ENCODE measurements at regions not wholly inside any gene's neighbourhood (a gene's known extent, or its start where the extent isn't known, plus 50 kb on each side); places are given as distances from the start of the nearest gene placed in this dataset.
A peak's percentile ranks its signal among the peaks of the same experiment; 100 is the strongest.

DNA sequence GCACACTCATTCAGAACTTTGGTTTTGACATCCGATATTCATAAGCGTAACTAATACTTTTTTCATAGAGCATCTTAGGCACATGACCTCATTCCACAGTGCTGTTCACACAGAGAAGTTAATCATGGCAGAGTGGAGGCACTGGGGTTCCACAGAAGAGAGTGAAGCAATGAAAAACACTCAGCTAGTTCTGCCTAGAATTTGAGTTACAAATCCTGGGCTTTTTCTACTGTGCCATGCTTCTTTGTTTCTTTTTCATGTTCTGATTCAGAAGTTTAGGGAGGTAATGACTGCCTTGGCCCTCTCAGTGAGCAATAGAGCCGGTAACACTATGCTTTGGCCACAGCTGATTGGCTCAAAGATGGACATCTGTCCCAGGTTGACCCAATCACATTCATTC lies 176.1 kb upstream of the MITF start:
- Histone ChIP-seq H3K4me1 (peaks cover 14% of the 10 kb centered on the region), H3K27ac (no peak overlapping the region), H3K9me3 (no peaks in the 10 kb centered on the region), H3K4me3 (no peak overlapping the region), H3K27me3 (no peaks in the 10 kb centered on the region), H3K36me3 (no peaks in the 10 kb centered on the region)
- WGBS: 94% methylated on average over 3 of the region's 3 CpGs
- no peak for TF ChIP-seq POLR2AphosphoS5 (IDR thresholded peaks at IDR 0.05)
- TF ChIP-seq EP300 (IDR thresholded peaks at IDR 0.05): no peak
- TF ChIP-seq CTCF (IDR thresholded peaks at IDR 0.05): no peak
- no peak for TF ChIP-seq POLR2A (IDR thresholded peaks at IDR 0.05)
- DNase-seq (ENCODE audit: low spot score in 2 of 2): no peak

DNA sequence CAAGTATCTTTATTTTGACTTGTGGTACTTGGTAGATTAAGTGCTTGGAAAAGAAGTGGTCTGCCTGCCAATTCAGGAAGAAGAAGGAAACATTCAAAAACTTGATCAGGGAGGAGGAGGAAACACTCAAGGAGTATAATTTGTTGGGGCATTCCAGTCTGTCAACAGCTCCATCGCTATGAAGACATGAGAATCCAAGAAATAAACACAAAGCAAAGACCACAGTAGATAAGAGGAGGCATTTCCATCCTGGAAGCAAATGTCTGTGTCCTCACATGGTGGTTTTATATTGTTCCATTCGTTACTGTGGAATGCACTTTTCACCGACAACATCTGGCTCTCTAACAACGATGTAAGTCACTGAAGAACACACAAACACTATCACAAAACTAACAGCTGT lies 176.1 kb upstream of the FRMD4B start:
- TF ChIP-seq POLR2A (IDR thresholded peaks at IDR 0.05): no peak
- no peak for TF ChIP-seq CTCF (IDR thresholded peaks at IDR 0.05)
- TF ChIP-seq POLR2AphosphoS5 (IDR thresholded peaks at IDR 0.05): no peak
- no peak for TF ChIP-seq EP300 (IDR thresholded peaks at IDR 0.05)
- peaks cover 8% of the 10 kb centered on the region for H3K4me1 ChIP-seq
- DNase-seq (ENCODE audit: low spot score in 2 of 2): no peak
- no peaks in the 10 kb centered on the region for H3K9me3 ChIP-seq
- no peak overlapping the region for H3K27ac ChIP-seq
- 44% methylated on average over 4 of the region's 4 CpGs for WGBS
- H3K36me3 ChIP-seq: no peaks in the 10 kb centered on the region
- no peak overlapping the region for H3K4me3 ChIP-seq
- H3K27me3 ChIP-seq: no peaks in the 10 kb centered on the region

- Histone ChIP-seq H3K4me1 (peaks cover 8% of the 10 kb centered on the region), H3K27ac (no peak overlapping the region), H3K9me3 (no peaks in the 10 kb centered on the region), H3K36me3 (no peaks in the 10 kb centered on the region), H3K27me3 (no peaks in the 10 kb centered on the region), H3K4me3 (no peak overlapping the region)
- DNase-seq (ENCODE audit: low spot score in 2 of 2): no peak
- TF ChIP-seq EP300 (IDR thresholded peaks at IDR 0.05): no peak
- no peak for TF ChIP-seq POLR2AphosphoS5 (IDR thresholded peaks at IDR 0.05)
- no peak for TF ChIP-seq CTCF (IDR thresholded peaks at IDR 0.05)
- TF ChIP-seq POLR2A (IDR thresholded peaks at IDR 0.05): no peak
Measured at GRCh38 chr3:69560818-69561217, 174.9 kb upstream of the FRMD4B start.

- DNase-seq (ENCODE audit: low spot score in 2 of 2): no peak
- WGBS: 94% methylated on average over 4 of the region's 4 CpGs
- Histone ChIP-seq H3K9me3 (no peaks in the 10 kb centered on the region), H3K27ac (no peak overlapping the region), H3K4me1 (peaks cover 8% of the 10 kb centered on the region), H3K4me3 (no peak overlapping the region), H3K27me3 (no peaks in the 10 kb centered on the region), H3K36me3 (no peaks in the 10 kb centered on the region)
- TF ChIP-seq POLR2A (IDR thresholded peaks at IDR 0.05): no peak
- TF ChIP-seq EP300 (IDR thresholded peaks at IDR 0.05): no peak
- no peak for TF ChIP-seq POLR2AphosphoS5 (IDR thresholded peaks at IDR 0.05)
- no peak for TF ChIP-seq CTCF (IDR thresholded peaks at IDR 0.05)
Measured at GRCh38 chr3:69560116-69560515, 174.2 kb upstream of the FRMD4B start.

GRCh38 chr3:69558912-69559311 lies 173.0 kb upstream of the FRMD4B start:
- H3K27me3 ChIP-seq: no peaks in the 10 kb centered on the region
- 39% methylated on average over 2 of the region's 2 CpGs for WGBS
- DNase-seq (ENCODE audit: low spot score in 2 of 2): peak in 1 of 2 donors; percentile 67
- H3K4me1 ChIP-seq: peaks cover 8% of the 10 kb centered on the region
- no peaks in the 10 kb centered on the region for H3K36me3 ChIP-seq
- no peaks in the 10 kb centered on the region for H3K9me3 ChIP-seq
- no peak overlapping the region for H3K4me3 ChIP-seq
- TF ChIP-seq POLR2AphosphoS5 (IDR thresholded peaks at IDR 0.05) (peak in 2 of 3 donors; percentile 90 to 91), CTCF (IDR thresholded peaks at IDR 0.05) (no peak)
- no peak overlapping the region for H3K27ac ChIP-seq
